Erythroblast (primary cell): ENCODE measurements at regions not wholly inside any gene's neighbourhood (a gene's known extent, or its start where the extent isn't known, plus 50 kb on each side); places are given as distances from the start of the nearest gene placed in this dataset.

Experiments used
- GATA1 ChIP-seq: IDR thresholded peaks from 2 replicates; pipeline ENCODE4 v1.6.1; 2011; ENCODE audit warnings: low read depth, mild to moderate bottlenecking, control low read depth, low read length, moderate library complexity
- POLR2A ChIP-seq: IDR thresholded peaks from 2 replicates; pipeline ENCODE4 v1.6.1; 2011; ENCODE audit warnings: mild to moderate bottlenecking, low read length

- TF ChIP-seq POLR2A (no peak), GATA1 (no peak)
Observed at GRCh38 chr1:221562542-221563475, 179.1 kb downstream of the DUSP10 start.
